ENCODE measurements at regions not wholly inside any gene's neighbourhood (a gene's known extent, or its start where the extent isn't known, plus 50 kb on each side); places are given as distances from the start of the nearest gene placed in this dataset.

GRCh38 chr22:22040908-22041307, 58.3 kb upstream of the TOP3B start:
- H3K27me3 ChIP-seq (ENCODE audit: control insufficient read depth in 1 of 2, insufficient read depth in 2 of 2, low read length in 2 of 2) = peaks cover 0 to 4% of the 10 kb centered on the region in 2 experiments
- no peaks in the 10 kb centered on the region for H3K9me3 ChIP-seq (ENCODE audit: control insufficient read depth in 1 of 2, insufficient read depth in 1 of 2, low read length in 2 of 2)
- intact Hi-C loops (cut with DNase I, micrococcal nuclease) = no loop called here
- no peak overlapping the region for H3K4me3 ChIP-seq (ENCODE audit: low read length)
- ATAC-seq (ENCODE audit: poor library complexity) (no peak), DNase-seq (no peak)
- no peak overlapping the region for H3K4me3 Mint-ChIP-seq
- H3K9me3 Mint-ChIP-seq = no peaks in the 10 kb centered on the region
- H3K4me1 ChIP-seq (ENCODE audit: insufficient read depth, low read length) = no peaks in the 10 kb centered on the region
- no peak overlapping the region for H3K27ac ChIP-seq (ENCODE audit: low read depth in 1 of 2, low read length in 2 of 2)
- no peak for TF ChIP-seq CTCF (IDR thresholded peaks at IDR 0.05)
- CTCF ChIA-PET = no interaction called here
- H3K36me3 ChIP-seq (ENCODE audit: insufficient read depth, low read length) = no peaks in the 10 kb centered on the region
- H3K4me1 Mint-ChIP-seq (ENCODE audit: low read depth) = no peaks in the 10 kb centered on the region
- H3K27me3 Mint-ChIP-seq = peaks cover 10% of the 10 kb centered on the region
- POLR2A ChIA-PET = no interaction called here
- H3K36me3 Mint-ChIP-seq (ENCODE audit: low read depth) = no peaks in the 10 kb centered on the region
- H3K27ac Mint-ChIP-seq = no peak overlapping the region

- H3K4me1 Mint-ChIP-seq (ENCODE audit: low read depth) = no peaks in the 10 kb centered on the region
- peaks cover 0 to 1% of the 10 kb centered on the region in 2 experiments for H3K27me3 ChIP-seq (ENCODE audit: control insufficient read depth in 1 of 2, insufficient read depth in 2 of 2, low read length in 2 of 2)
- no peak for TF ChIP-seq CTCF (IDR thresholded peaks at IDR 0.05)
- no peaks in the 10 kb centered on the region for H3K36me3 ChIP-seq (ENCODE audit: insufficient read depth, low read length)
- H3K27me3 Mint-ChIP-seq = peaks cover 9% of the 10 kb centered on the region
- ChIA-PET CTCF (no interaction called here), POLR2A (no interaction called here)
- intact Hi-C loops (cut with DNase I, micrococcal nuclease) = no loop called here
- no peak overlapping the region for H3K27ac Mint-ChIP-seq
- H3K27ac ChIP-seq (ENCODE audit: low read depth in 1 of 2, low read length in 2 of 2) = no peak overlapping the region
- no peaks in the 10 kb centered on the region for H3K4me1 ChIP-seq (ENCODE audit: insufficient read depth, low read length)
- no peak overlapping the region for H3K4me3 Mint-ChIP-seq
- H3K9me3 ChIP-seq (ENCODE audit: control insufficient read depth in 1 of 2, insufficient read depth in 1 of 2, low read length in 2 of 2) = no peaks in the 10 kb centered on the region
- ATAC-seq (ENCODE audit: poor library complexity) (no peak), DNase-seq (no peak)
- no peaks in the 10 kb centered on the region for H3K36me3 Mint-ChIP-seq (ENCODE audit: low read depth)
- H3K9me3 Mint-ChIP-seq = no peaks in the 10 kb centered on the region
- H3K4me3 ChIP-seq (ENCODE audit: low read length) = no peak overlapping the region
These were observed 57.9 kb upstream of the TOP3B start for GRCh38 chr22:22040472-22040871.

GRCh38 chr22:22039286-22040074, 56.9 kb upstream of the TOP3B start:
- Histone ChIP-seq H3K36me3 (ENCODE audit: insufficient read depth, low read length) (no peaks in the 10 kb centered on the region), H3K27me3 (ENCODE audit: control insufficient read depth in 1 of 2, insufficient read depth in 2 of 2, low read length in 2 of 2) (no peaks in the 10 kb centered on the region), H3K4me3 (ENCODE audit: low read length) (no peak overlapping the region), H3K27ac (ENCODE audit: low read depth in 1 of 2, low read length in 2 of 2) (no peak overlapping the region), H3K9me3 (ENCODE audit: control insufficient read depth in 1 of 2, insufficient read depth in 1 of 2, low read length in 2 of 2) (no peaks in the 10 kb centered on the region), H3K4me1 (ENCODE audit: insufficient read depth, low read length) (no peaks in the 10 kb centered on the region)
- H3K4me3 Mint-ChIP-seq = no peak overlapping the region
- ATAC-seq (ENCODE audit: poor library complexity) (no peak), DNase-seq (no peak)
- H3K27ac Mint-ChIP-seq = no peak overlapping the region
- TF ChIP-seq CTCF (IDR thresholded peaks at IDR 0.05) = no peak
- H3K27me3 Mint-ChIP-seq = peaks cover 10% of the 10 kb centered on the region
- POLR2A ChIA-PET = no interaction called here
- no peaks in the 10 kb centered on the region for H3K36me3 Mint-ChIP-seq (ENCODE audit: low read depth)
- H3K4me1 Mint-ChIP-seq (ENCODE audit: low read depth) = no peaks in the 10 kb centered on the region
- intact Hi-C loops (cut with DNase I, micrococcal nuclease) = no loop called here
- CTCF ChIA-PET = no interaction called here
- no peaks in the 10 kb centered on the region for H3K9me3 Mint-ChIP-seq

Measured in CD4-positive, alpha-beta T cell (primary cell).